Activated CD4-positive, alpha-beta T cell treated with anti-CD3 and anti-CD28 coated beads, Interleukin-2, amount 50 U/mL, for 4 hours (primary cell): ENCODE measurements at regions not wholly inside any gene's neighbourhood (a gene's known extent, or its start where the extent isn't known, plus 50 kb on each side); places are given as distances from the start of the nearest gene placed in this dataset.
"Not testable (repeated sequence)": the region's sequence is repeated elsewhere in the genome, so short reads cannot be mapped to it uniquely, and the experiment has no call there.

Experiments
- DNase-seq, 2 experiments: peaks; one replicate each; pipeline ENCODE4 v3.0.0-alpha.2; 2020

DNA sequence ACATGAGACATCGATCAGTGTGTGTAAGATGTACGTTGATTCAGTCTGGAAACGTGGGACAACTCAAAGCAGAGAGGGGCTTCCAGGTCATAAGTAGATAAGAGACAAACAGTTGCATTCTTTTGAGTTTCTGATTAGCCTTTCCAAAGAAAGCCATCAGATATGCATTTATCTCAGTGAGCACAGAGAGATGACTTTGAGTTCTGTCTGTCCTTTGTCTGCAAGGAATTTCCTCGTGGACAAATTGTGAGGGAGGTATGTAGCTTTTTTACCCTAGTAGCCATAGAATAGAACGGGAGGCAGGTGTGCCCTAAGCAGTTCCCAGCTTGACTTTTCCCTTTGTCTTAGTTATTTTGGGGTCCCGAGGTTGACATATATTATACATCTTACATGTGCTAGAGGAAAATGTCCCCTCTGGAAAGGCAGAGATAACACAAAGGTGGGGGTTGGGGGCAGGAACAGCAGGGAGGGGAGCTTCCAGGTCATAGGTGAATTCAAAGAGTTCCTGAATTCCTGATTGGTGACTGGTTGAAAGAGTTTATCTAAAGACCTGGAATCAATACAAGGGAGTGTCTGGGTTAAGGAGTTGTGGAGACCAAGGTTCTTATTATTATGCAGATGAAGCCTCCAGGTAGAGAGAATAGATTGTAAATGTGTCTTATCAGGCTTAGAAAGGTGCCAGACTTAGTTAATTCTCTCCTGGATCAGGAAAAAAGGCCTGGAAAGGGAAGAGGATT is 237.0 kb downstream of the NFATC2 start:
- DNase-seq: no peak

- DNase-seq: no peak
Observed at GRCh38 chr20:51303731-51304670, 238.5 kb downstream of the NFATC2 start.

DNA sequence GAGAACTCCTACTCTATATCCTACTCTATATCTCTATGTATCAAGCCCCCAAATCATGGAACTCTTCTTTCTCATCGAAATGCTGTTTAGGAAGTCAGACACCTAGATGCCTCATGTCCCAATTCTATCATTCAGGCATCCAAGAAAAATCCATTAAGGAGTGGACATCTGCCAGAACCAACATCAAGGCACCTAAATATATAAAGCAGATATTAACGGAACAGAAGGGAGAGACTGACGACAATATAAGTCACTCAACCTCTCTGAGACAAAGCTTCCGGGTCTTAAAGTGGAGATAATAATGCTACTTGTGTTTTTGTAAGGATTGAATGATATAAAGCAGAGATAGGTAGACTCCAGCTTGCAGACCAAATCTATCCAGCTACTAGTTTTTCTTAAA is 241.5 kb downstream of the NFATC2 start:
- DNase-seq: no peak

- DNase-seq: no peak
Observed at GRCh38 chr20:51300104-51300503, 242.4 kb downstream of the NFATC2 start.

DNA sequence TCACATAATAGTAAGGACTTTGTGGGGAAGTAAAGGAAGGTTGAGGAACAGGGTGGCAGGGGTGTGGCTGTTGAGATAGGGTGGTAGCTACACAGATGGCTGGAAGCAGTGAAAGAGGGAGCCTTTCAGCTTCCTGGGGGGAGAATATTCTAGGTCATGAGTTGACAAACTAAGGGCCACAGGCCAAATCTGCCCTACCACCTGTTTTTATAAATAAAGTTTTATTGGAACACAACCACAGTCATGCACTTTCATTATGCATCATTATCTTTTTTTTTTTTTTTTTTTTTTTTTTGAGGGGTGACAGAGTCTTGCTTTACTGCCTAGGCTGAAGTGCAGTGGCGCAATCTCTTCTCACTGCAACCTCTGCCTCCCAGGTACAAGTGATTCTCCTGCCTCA is 243.1 kb downstream of the NFATC2 start:
- no peak for DNase-seq

DNA sequence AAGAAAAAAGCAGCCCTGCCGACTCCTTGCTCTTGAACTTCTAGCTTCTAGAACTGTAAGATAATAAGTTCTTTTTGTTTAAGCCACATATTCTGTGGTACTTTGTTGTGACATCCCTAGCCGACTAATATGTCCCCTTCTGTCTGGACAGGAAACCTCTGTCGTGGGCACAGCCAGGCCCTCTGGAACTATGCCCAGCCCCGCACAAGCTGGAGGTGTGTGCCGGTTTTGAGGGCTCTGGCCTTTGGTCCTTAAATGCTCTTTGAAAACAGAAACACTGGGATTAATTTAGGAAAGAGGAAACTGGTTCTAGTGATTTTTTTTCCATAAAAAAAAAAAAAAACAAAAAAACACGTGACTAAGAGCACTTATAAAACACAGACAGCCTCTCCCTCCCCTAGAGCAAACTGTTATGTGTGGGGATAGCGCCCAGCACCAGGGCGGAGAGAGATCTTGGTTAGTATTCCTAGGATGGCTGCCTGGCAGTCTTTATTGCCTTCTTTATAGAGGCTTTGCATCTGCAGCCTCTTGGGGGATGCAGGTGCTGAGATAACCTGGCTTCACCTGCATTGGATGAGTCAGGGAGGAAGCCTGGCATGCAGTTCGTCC is 244.3 kb downstream of the NFATC2 start:
- DNase-seq: no peak

DNA sequence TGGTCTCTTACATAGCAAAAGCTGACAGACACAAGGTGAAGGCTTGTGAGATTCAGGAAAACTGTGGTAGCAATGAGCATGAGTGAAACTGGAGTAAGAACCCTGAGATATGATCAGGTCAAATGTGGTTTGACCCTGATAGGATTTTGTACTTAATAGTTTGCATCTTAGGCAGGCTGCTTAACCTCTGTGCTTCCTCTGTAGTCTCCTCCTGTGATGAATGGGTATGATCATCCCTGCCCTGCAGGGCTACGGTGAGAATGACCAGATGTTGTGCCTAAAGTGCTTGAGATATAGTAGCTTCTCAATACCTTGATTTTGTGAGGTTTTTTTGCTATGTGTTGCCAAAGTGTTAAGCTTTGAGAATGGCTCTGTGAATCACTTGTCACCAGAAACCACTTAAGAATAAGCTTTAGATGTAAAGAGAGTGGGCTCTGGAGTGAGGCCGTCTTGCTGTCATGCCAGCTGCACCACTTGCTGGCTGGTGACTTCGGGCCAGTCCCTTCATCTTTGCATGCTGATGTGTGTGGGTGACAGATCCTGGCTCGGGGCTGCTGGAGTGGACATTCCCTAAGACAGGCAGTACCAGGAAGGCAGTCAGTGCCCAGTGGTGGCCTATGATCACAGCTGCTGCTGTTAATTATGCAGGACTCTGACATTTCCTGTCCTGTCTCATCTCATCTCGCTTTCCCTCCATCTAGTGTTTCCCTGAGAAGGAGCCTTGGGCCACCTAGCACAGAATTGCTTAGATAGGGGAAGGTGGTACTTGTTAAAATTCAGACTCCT is 254.7 kb downstream of the NFATC2 start:
- DNase-seq: no peak

DNA sequence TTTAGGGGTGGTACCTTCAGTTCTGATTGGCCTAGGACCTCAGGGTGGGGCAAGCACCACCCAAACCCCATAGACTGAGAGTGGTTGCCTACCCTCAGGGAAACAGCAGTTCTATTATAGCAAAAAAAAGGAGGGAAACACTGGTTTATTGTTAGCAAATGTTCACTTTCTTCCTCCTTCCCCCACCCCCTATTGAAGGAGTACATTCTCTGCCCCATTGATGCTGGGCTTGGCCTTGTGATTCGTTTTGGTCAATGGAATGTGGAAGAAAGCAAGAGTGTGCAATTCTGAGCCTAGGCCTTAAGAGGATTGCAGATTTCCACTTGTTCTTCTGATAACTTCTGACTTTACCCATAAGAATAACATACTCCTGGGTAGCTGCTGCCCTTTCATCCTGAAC is 255.8 kb downstream of the NFATC2 start:
- DNase-seq: no peak

GRCh38 chr20:51285684-51286083 is 256.8 kb downstream of the NFATC2 start:
- no peak for DNase-seq

DNA sequence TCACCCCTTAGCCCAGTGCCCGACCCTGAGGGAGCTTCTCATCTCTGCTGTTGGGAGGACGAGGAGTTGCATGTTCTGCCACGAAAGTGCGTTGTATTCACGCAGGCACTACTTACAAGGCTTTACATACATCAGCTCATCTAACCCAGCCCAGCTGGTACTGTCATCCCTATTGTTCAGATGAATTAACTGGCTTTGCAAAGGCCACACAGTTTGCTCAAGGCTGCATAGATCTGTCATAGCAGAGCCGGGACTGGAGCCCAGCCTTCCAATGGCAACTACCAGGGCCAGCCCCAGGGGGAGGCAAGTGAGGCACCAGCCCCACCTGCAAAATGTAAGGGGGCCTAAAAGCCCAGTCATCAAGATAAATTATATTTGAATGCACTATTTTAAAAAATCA is 257.6 kb downstream of the NFATC2 start:
- DNase-seq: no peak

DNA sequence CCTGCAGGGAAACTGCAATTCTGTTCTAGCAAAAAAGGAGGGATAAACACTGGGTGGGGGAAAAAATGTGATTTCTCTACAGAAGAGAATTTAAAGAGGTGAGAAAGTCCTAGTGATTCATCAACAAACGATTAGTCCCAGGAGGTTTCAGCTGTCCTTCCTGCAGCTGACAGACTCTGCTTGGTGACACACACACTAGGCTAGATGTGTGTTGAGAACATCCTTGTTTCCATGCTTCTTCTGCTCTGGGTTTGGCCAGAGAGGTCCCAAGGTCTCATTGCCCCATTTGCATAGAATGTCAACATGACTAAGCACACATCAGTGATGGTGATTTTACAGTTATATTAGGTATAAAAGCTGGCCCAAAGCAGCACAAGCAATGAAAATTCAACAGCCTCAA is 258.3 kb downstream of the NFATC2 start:
- no peak for DNase-seq

- DNase-seq: no peak
Observed at GRCh38 chr20:51281521-51281920, 258.6 kb upstream of the KCNG1 start.

DNA sequence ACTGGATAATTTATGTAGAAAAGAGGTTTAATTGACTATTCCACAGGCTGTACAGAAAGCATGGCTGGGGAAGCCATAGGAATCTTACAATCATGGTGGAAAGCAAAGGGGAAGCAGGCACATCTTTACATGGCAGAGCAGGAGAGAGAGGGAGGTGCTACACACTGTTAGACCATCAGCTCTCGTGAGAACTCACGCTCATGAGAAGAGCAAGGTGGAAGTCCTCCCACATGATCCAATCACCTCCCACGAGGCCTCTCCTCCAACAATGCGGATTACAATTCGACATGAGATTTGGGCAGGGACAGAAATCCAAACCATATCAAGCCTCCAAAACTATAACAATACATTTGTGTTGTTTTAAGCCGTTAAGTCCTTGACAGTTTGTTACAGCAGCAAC is 257.1 kb upstream of the KCNG1 start:
- DNase-seq: no peak

DNA sequence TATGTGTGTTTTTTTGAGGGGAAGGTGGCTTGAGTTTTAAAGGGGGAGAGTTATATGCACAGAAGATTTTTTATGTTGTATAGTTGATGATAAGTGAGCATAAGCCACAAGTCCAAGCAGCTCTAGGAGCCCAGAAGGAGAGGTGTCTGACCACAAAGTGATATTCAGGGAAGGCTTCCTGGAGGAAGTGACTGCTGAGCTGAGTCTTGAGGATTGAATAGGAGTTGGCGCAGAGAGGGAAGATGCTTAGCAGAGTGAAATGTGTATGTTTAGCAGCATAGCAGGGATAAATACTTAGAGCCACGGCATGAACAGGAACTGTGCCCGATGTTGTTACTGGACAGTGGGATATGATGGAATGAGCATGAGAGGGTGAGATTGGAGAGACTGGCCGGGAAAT is 255.1 kb upstream of the KCNG1 start:
- DNase-seq: no peak

DNA sequence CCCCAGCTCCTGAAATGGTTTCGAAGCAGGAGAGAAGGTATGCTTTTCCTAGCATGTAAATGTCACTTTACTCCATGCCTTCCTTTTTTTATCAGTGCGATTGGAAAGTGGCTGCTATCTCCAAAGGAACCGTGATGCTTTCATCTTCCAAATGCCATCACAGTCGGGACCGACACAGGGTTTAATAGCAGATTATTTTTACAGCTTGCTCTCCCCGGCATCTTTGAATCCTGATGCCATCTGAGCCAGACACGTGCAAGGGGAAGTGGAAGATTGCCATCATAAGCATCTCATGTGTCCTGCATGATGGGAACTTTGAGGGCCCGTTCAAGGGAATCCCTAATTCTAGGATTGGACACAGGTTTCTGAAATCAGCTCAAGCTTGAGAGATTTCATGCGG is 253.4 kb upstream of the KCNG1 start:
- no peak for DNase-seq

DNA sequence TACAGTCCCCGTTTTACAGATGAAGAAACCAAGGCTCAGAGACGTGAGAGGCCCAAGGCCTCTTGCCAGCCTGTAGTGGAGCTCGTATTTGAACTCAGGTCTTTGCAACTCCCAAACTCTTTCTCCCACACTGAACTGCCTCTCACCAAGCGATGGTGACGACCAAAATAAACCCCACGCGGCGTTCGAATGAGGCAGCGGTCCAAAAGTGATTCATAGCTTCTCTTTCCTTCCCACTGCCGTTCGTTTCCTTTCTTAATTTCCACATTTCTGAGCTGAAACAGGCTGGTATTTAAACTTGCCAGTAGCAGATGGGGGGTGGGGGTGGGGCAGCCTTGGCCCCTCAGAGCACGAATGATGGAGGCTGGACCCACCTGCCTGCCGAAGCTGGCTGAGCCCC is 252.9 kb upstream of the KCNG1 start:
- DNase-seq: no peak

GRCh38 chr20:51275181-51275580 is 252.3 kb upstream of the KCNG1 start:
- DNase-seq: no peak

GRCh38 chr20:51272401-51272800 is 249.5 kb upstream of the KCNG1 start:
- DNase-seq: no peak

DNA sequence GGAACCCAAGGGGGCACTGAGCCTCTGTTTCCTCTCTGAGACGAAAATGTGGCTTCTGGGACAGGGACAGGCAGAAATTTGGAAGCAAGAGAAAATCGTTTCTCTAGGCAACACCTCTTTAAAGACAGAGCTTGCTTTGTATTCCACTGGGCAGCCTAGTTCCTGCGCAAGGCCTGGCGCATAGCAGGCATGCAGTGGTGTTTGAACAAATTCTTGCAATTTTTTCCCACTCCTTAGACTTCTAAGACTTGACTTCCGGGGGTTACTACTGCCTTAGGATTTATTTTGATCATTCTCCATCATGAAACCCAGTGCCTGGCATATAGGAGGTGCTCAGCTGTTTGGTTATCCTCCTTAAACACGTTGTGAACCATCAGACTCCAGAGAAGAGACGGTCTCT is 249.0 kb upstream of the KCNG1 start:
- DNase-seq: no peak

- not testable (repeated sequence) for DNase-seq
Observed at GRCh38 chr20:51271289-51271688, 248.4 kb upstream of the KCNG1 start.

- no peak for DNase-seq
Observed at GRCh38 chr20:51269671-51270070, 246.8 kb upstream of the KCNG1 start.

GRCh38 chr20:51267679-51268078 is 244.8 kb upstream of the KCNG1 start:
- no peak for DNase-seq

DNA sequence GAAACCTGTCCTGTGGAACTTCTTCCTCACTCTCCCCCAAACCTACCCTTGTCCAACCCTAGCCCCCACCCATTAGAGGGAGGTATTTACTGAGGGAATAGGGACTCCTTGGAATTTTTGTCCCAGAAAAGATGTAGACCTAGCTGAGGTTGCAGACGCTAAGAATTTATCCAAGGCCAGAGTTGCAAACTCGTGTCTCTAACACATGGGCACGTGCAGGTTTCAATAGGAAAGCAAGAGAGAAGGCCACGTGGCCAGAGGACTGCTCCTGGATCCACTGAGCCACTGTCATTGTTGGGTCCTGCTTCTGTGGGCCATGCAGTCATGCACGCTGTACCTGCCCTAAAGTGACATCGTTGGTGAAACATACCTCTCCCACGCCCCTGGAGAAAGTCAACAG is 243.4 kb upstream of the KCNG1 start:
- DNase-seq: no peak
